GM12878 (cell line): ENCODE measurements at regions not wholly inside any gene's neighbourhood (a gene's known extent, or its start where the extent isn't known, plus 50 kb on each side); places are given as distances from the start of the nearest gene placed in this dataset.

Experiments
- ATAC-seq: fragments of 200-7000 bp; cut with Tn5 transposase; 3 replicates; pipeline ENCODE4 v1.9.1; 2020; ENCODE audit warnings: mild to moderate bottlenecking, moderate library complexity
- BruUV-seq: library from RNA; stranded (reverse); fragments of 400-500 nt; replicated peaks from 2 replicates; lab custom pipeline; 2021; lab: Mats Ljungman, UMichigan
- CTCF ChIA-PET: fragments of 300-600 bp; sonication (Branson Sonifier 250); formaldehyde crosslinking; extraction: SDS; loops from one replicate; lab custom pipeline; 2021; ENCODE audit warnings: inconsistent platforms; lab: Yijun Ruan, JAX
- POLR2A ChIA-PET: fragments of 350-600 bp; formaldehyde crosslinking; extraction: SDS; loops from one replicate; lab custom pipeline; 2021; ENCODE audit warnings: inconsistent platforms; lab: Charles Lee
- RAD21 ChIA-PET: fragments of 300-600 bp; sonication (Branson Sonifier 250); formaldehyde crosslinking; loops from one replicate; lab custom pipeline; 2023; ENCODE audit warnings: antibody characterized with exemption; ENCODE audit not compliant: unreplicated experiment; lab: Charles Lee
- SMC1A ChIA-PET: fragments of 300-600 bp; sonication (Branson Sonifier 250); formaldehyde crosslinking; loops from one replicate; lab custom pipeline; 2023; ENCODE audit not compliant: unreplicated experiment, uncharacterized antibody; lab: Charles Lee
- DNase-seq: peaks from one replicate; pipeline ENCODE4 v3.0.0-alpha.2; 2011; ENCODE audit warnings: low read depth, low spot score
- FAIRE-seq: peaks from 3 replicates; lab custom pipeline; 2011; peaks lifted over from hg19 to GRCh38; lab: Jason Lieb, UNC
- H2AFZ ChIP-seq: 2 replicates; pipeline ENCODE4 v1.6.0; 2011; ENCODE audit warnings: low read depth, low read length, control low read depth; ENCODE audit not compliant: control insufficient read depth
- H3K27ac ChIP-seq: 2 replicates; pipeline ENCODE4 v1.5.1; 2011; ENCODE audit warnings: control low read depth; ENCODE audit not compliant: control insufficient read depth, insufficient read depth
- H3K27me3 ChIP-seq, 2 experiments: replicated peaks in 1 of 2; 2 replicates each; pipeline versions ENCODE4 v1.6.0 to v1.6.1; 2011; ENCODE audit warnings: low read length in 1 of 2; ENCODE audit not compliant: control insufficient read depth in 2 of 2, insufficient read depth in 2 of 2
- H3K36me3 ChIP-seq, 2 experiments: 2 replicates each; pipeline ENCODE4 v1.5.1; 2011; ENCODE audit warnings: low read length in 1 of 2; ENCODE audit not compliant: control insufficient read depth in 2 of 2, insufficient read depth in 2 of 2
- H3K4me1 ChIP-seq: 2 replicates; pipeline ENCODE4 v1.6.1; 2011; ENCODE audit warnings: mild to moderate bottlenecking, low read length, moderate library complexity, mixed read lengths; ENCODE audit not compliant: control insufficient read depth, insufficient read depth
- H3K4me2 ChIP-seq: 2 replicates; pipeline ENCODE4 v1.6.0; 2011; ENCODE audit warnings: control low read depth; ENCODE audit not compliant: control insufficient read depth, insufficient read depth
- H3K4me3 ChIP-seq: fragments of 200-600 bp; sonication (generic); 2 replicates; pipeline ENCODE4 v1.5.1; 2016
- H3K79me2 ChIP-seq: 2 replicates; pipeline ENCODE4 v1.6.0; 2011; ENCODE audit warnings: low read length; ENCODE audit not compliant: control insufficient read depth, insufficient read depth
- H3K9ac ChIP-seq: 2 replicates; pipeline ENCODE4 v1.8.0; 2011; ENCODE audit warnings: low read length, control low read depth, mixed read lengths; ENCODE audit not compliant: control insufficient read depth, insufficient read depth
- H3K9me3 ChIP-seq: replicated peaks from 3 replicates; pipeline ENCODE4 v1.5.1; 2011; ENCODE audit warnings: mild to moderate bottlenecking, low read length; ENCODE audit not compliant: control insufficient read depth, insufficient read depth
- H4K20me1 ChIP-seq: 2 replicates; pipeline ENCODE4 v1.6.0; 2011; ENCODE audit not compliant: control insufficient read depth, insufficient read depth
- CBX5 ChIP-seq: sonication (generic); IDR thresholded peaks from 2 replicates; pipeline ENCODE4 v1.6.1; 2016; ENCODE audit warnings: low read depth, moderate library complexity, mild to moderate bottlenecking, inconsistent platforms
- ESRRA ChIP-seq: IDR thresholded peaks from 2 replicates; pipeline ENCODE4 v1.6.1; 2012; ENCODE audit warnings: mild to moderate bottlenecking, low read length, improper control_type of control experiment
- FOXK2 ChIP-seq: fragments of 450-650 bp; IDR thresholded peaks from 2 replicates; pipeline ENCODE4 v1.6.1; 2017; ENCODE audit warnings: mild to moderate bottlenecking, moderate library complexity
- LARP7 ChIP-seq: fragments of 450-650 bp; IDR thresholded peaks from 2 replicates; pipeline ENCODE4 v1.6.1; 2017; ENCODE audit warnings: mild to moderate bottlenecking
- RFX5 ChIP-seq: IDR thresholded peaks from 2 replicates; pipeline ENCODE4 v1.6.1; 2011; ENCODE audit warnings: low read depth, low read length, improper control_type of control experiment
- SIN3A ChIP-seq: IDR thresholded peaks from 2 replicates; pipeline ENCODE4 v1.6.1; 2012; ENCODE audit warnings: low read depth, low read length, improper control_type of control experiment
- SREBF1 ChIP-seq: IDR thresholded peaks from 2 replicates; pipeline ENCODE4 v1.6.1; 2012; ENCODE audit warnings: mild to moderate bottlenecking, low read length
- SREBF2 ChIP-seq: IDR thresholded peaks from 2 replicates; pipeline ENCODE4 v1.6.1; 2012; ENCODE audit warnings: mild to moderate bottlenecking, low read length
- WRNIP1 ChIP-seq: IDR thresholded peaks from 2 replicates; pipeline ENCODE4 v1.6.1; 2011; ENCODE audit warnings: low read depth, low read length, improper control_type of control experiment, borderline replicate concordance
- ZNF622 ChIP-seq: fragments of 450-650 bp; IDR thresholded peaks from 2 replicates; pipeline ENCODE4 v1.6.1; 2017; ENCODE audit warnings: mild to moderate bottlenecking, inconsistent platforms
- WGBS: methylation state at CpG from one replicate; pipeline ENCODE4 v1.1.6; 2016; ENCODE audit warnings: low lambda C conversion rate; ENCODE audit not compliant: insufficient replicate concordance, insufficient coverage; ENCODE audit errors: missing lambda C conversion rate; 5-methylcytosine and 5-hydroxymethylcytosine counted together
- in situ Hi-C: fragments of 300-500 bp; cut with MboI; formaldehyde crosslinking; loops from 9 replicates; pipeline ENCODE4 v1.14.3; 2018; ENCODE audit warnings: mixed read lengths
- intact Hi-C: fragments of 100-400 bp; cut with micrococcal nuclease; formaldehyde crosslinking; loops from one replicate; pipeline ENCODE4 v1.14.2; 2022; ENCODE audit not compliant: unreplicated experiment
- TF ChIP-seq, protein P1 (sequence below): fragments of 450-650 bp; formaldehyde crosslinking; IDR thresholded peaks from 2 replicates; pipeline ENCODE4 v1.4.0; 2020; ENCODE audit warnings: mild to moderate bottlenecking, moderate library complexity
- TF ChIP-seq, protein P2 (sequence below): fragments of 150-350 bp; IDR thresholded peaks from 2 replicates; pipeline ENCODE4 v1.6.1; 2014; ENCODE audit warnings: mild to moderate bottlenecking, low read depth, low read length
- TF ChIP-seq, protein P3 (sequence below): fragments of 450-650 bp; IDR thresholded peaks from 2 replicates; pipeline ENCODE4 v1.6.1; 2017; ENCODE audit warnings: antibody characterized with exemption, mild to moderate bottlenecking, moderate library complexity
- TF ChIP-seq, protein P4 (sequence below): IDR thresholded peaks from 2 replicates; pipeline ENCODE4 v1.6.1; 2011; ENCODE audit warnings: borderline replicate concordance, low read depth, mild to moderate bottlenecking, moderate library complexity, low read length; ENCODE audit not compliant: insufficient read depth, poor library complexity, severe bottlenecking
- TF ChIP-seq, protein P5 (sequence below): IDR thresholded peaks from 2 replicates; pipeline ENCODE4 v1.6.1; 2012; ENCODE audit warnings: low read depth, low read length, improper control_type of control experiment

DNA sequence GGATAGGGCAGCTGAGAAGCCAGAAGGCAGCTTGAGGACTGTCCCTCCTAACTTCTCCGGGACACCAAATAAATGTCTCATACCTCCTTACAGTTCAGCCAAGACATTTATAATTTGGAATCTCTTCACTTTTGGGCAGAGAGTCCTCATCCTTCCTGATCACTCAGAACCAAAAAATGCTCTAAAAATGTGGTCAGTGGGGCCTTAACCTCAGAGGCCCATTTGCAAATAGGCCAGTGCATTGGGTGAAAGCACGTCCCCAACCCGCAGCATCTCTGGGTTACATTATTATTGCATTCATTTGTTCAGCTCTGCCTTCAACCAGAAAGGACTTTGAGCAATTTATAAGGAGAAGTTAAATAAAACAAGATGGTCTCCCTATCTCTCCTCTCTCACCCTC, 112.4 kb upstream of the IRX3 start:
- no peak for ATAC-seq
- 39% methylated on average over 3 of the region's 3 CpGs for WGBS
- TF ChIP-seq FOXK2, result no peak
- no peak for TF ChIP-seq LARP7
- TF ChIP-seq, protein P1, sequence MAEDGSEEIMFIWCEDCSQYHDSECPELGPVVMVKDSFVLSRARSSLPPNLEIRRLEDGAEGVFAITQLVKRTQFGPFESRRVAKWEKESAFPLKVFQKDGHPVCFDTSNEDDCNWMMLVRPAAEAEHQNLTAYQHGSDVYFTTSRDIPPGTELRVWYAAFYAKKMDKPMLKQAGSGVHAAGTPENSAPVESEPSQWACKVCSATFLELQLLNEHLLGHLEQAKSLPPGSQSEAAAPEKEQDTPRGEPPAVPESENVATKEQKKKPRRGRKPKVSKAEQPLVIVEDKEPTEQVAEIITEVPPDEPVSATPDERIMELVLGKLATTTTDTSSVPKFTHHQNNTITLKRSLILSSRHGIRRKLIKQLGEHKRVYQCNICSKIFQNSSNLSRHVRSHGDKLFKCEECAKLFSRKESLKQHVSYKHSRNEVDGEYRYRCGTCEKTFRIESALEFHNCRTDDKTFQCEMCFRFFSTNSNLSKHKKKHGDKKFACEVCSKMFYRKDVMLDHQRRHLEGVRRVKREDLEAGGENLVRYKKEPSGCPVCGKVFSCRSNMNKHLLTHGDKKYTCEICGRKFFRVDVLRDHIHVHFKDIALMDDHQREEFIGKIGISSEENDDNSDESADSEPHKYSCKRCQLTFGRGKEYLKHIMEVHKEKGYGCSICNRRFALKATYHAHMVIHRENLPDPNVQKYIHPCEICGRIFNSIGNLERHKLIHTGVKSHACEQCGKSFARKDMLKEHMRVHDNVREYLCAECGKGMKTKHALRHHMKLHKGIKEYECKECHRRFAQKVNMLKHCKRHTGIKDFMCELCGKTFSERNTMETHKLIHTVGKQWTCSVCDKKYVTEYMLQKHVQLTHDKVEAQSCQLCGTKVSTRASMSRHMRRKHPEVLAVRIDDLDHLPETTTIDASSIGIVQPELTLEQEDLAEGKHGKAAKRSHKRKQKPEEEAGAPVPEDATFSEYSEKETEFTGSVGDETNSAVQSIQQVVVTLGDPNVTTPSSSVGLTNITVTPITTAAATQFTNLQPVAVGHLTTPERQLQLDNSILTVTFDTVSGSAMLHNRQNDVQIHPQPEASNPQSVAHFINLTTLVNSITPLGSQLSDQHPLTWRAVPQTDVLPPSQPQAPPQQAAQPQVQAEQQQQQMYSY (CRISPR knock-in tag), result no peak
- TF ChIP-seq WRNIP1, result no peak
- TF ChIP-seq, protein P2, sequence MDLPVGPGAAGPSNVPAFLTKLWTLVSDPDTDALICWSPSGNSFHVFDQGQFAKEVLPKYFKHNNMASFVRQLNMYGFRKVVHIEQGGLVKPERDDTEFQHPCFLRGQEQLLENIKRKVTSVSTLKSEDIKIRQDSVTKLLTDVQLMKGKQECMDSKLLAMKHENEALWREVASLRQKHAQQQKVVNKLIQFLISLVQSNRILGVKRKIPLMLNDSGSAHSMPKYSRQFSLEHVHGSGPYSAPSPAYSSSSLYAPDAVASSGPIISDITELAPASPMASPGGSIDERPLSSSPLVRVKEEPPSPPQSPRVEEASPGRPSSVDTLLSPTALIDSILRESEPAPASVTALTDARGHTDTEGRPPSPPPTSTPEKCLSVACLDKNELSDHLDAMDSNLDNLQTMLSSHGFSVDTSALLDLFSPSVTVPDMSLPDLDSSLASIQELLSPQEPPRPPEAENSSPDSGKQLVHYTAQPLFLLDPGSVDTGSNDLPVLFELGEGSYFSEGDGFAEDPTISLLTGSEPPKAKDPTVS, result no peak
- TF ChIP-seq, protein P3, sequence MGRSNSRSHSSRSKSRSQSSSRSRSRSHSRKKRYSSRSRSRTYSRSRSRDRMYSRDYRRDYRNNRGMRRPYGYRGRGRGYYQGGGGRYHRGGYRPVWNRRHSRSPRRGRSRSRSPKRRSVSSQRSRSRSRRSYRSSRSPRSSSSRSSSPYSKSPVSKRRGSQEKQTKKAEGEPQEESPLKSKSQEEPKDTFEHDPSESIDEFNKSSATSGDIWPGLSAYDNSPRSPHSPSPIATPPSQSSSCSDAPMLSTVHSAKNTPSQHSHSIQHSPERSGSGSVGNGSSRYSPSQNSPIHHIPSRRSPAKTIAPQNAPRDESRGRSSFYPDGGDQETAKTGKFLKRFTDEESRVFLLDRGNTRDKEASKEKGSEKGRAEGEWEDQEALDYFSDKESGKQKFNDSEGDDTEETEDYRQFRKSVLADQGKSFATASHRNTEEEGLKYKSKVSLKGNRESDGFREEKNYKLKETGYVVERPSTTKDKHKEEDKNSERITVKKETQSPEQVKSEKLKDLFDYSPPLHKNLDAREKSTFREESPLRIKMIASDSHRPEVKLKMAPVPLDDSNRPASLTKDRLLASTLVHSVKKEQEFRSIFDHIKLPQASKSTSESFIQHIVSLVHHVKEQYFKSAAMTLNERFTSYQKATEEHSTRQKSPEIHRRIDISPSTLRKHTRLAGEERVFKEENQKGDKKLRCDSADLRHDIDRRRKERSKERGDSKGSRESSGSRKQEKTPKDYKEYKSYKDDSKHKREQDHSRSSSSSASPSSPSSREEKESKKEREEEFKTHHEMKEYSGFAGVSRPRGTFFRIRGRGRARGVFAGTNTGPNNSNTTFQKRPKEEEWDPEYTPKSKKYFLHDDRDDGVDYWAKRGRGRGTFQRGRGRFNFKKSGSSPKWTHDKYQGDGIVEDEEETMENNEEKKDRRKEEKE, result no peak
- no peak for TF ChIP-seq CBX5
- no peak for TF ChIP-seq SREBF2
- no peak for TF ChIP-seq ESRRA
- TF ChIP-seq RFX5, result no peak
- TF ChIP-seq SIN3A, result no peak
- TF ChIP-seq ZNF622, result no peak
- TF ChIP-seq, protein P4, sequence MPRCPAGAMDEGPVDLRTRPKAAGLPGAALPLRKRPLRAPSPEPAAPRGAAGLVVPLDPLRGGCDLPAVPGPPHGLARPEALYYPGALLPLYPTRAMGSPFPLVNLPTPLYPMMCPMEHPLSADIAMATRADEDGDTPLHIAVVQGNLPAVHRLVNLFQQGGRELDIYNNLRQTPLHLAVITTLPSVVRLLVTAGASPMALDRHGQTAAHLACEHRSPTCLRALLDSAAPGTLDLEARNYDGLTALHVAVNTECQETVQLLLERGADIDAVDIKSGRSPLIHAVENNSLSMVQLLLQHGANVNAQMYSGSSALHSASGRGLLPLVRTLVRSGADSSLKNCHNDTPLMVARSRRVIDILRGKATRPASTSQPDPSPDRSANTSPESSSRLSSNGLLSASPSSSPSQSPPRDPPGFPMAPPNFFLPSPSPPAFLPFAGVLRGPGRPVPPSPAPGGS, result no peak
- TF ChIP-seq SREBF1, result no peak
- TF ChIP-seq, protein P5, sequence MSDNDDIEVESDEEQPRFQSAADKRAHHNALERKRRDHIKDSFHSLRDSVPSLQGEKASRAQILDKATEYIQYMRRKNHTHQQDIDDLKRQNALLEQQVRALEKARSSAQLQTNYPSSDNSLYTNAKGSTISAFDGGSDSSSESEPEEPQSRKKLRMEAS, result no peak

More for the DNA sequence above, 112.4 kb upstream of the IRX3 start:
- Histone ChIP-seq H3K4me1 (no peaks in the 10 kb centered on the region), H3K4me3 (no peak overlapping the region), H2AFZ (no peak overlapping the region), H3K9me3 (no peaks in the 10 kb centered on the region), H3K9ac (no peak overlapping the region), H4K20me1 (no peaks in the 10 kb centered on the region), H3K27me3 (no peaks in the 10 kb centered on the region), H3K79me2 (no peaks in the 10 kb centered on the region), H3K36me3 (no peaks in the 10 kb centered on the region), H3K27ac (no peak overlapping the region), H3K4me2 (no peak overlapping the region)
- ChIA-PET POLR2A (no interaction called here), SMC1A (interaction anchor here (1.3 kb wide), 1 partner anchor 87 kb away, joined by 3 read pairs; no protein-coding TSS in a partner anchor), CTCF (no interaction called here), RAD21 (no interaction called here)
- in situ Hi-C loops, result no loop called here
- intact Hi-C loops, result no loop called here
- no TSS peak for BruUV-seq
- DNase-seq (no peak), FAIRE-seq (no peak)
